SK-N-SH (cell line): ENCODE measurements at regions not wholly inside any gene's neighbourhood (a gene's known extent, or its start where the extent isn't known, plus 50 kb on each side); places are given as distances from the start of the nearest gene placed in this dataset.

ENCODE experiments used
- CTCF ChIP-seq: fragments of 200-600 bp; sonication (generic); IDR thresholded peaks from 2 replicates; pipeline ENCODE4 v1.6.1; 2017; ENCODE audit warnings: antibody characterized with exemption, mild to moderate bottlenecking, moderate library complexity
- ELF1 ChIP-seq: IDR thresholded peaks from 2 replicates; pipeline ENCODE4 v1.4.0; 2012
- EP300 ChIP-seq, 2 experiments: IDR thresholded peaks; 2 replicates each; pipeline versions ENCODE4 v1.4.0 to v1.6.1; 2012; ENCODE audit warnings: borderline replicate concordance in 1 of 2, low read depth in 1 of 2, low read length in 1 of 2
- MXI1 ChIP-seq: IDR thresholded peaks from 2 replicates; pipeline ENCODE4 v1.6.1; 2012; ENCODE audit warnings: mild to moderate bottlenecking, low read depth, low read length, improper control_type of control experiment
- RAD21 ChIP-seq: IDR thresholded peaks from 2 replicates; pipeline ENCODE4 v1.6.1; 2012; ENCODE audit warnings: mild to moderate bottlenecking, low read length
- RCOR1 ChIP-seq: fragments of 150-350 bp; IDR thresholded peaks from 2 replicates; pipeline ENCODE4 v1.6.1; 2017; ENCODE audit warnings: antibody characterized with exemption, low read length
- RFX5 ChIP-seq: IDR thresholded peaks from 2 replicates; pipeline ENCODE4 v1.6.1; 2012; ENCODE audit warnings: mild to moderate bottlenecking, improper control_type of control experiment, low read length
- TAF1 ChIP-seq: IDR thresholded peaks from 2 replicates; pipeline ENCODE4 v1.6.1; 2012; ENCODE audit warnings: low read depth, mild to moderate bottlenecking, low read length, moderate library complexity, borderline replicate concordance
- USF2 ChIP-seq: fragments of 150-350 bp; IDR thresholded peaks from 2 replicates; pipeline ENCODE4 v1.6.1; 2017; ENCODE audit warnings: antibody characterized with exemption, low read length, low read depth, borderline replicate concordance
- YY1 ChIP-seq: IDR thresholded peaks from 2 replicates; pipeline ENCODE4 v1.4.0; 2012; ENCODE audit warnings: low read depth, mild to moderate bottlenecking
- TF ChIP-seq, protein P1 (sequence below): IDR thresholded peaks from 2 replicates; pipeline ENCODE4 v1.4.0; 2012; ENCODE audit warnings: low read depth
- TF ChIP-seq, protein P2 (sequence below): IDR thresholded peaks from 2 replicates; pipeline ENCODE4 v1.4.0; 2012; ENCODE audit warnings: low read depth, borderline replicate concordance

DNA sequence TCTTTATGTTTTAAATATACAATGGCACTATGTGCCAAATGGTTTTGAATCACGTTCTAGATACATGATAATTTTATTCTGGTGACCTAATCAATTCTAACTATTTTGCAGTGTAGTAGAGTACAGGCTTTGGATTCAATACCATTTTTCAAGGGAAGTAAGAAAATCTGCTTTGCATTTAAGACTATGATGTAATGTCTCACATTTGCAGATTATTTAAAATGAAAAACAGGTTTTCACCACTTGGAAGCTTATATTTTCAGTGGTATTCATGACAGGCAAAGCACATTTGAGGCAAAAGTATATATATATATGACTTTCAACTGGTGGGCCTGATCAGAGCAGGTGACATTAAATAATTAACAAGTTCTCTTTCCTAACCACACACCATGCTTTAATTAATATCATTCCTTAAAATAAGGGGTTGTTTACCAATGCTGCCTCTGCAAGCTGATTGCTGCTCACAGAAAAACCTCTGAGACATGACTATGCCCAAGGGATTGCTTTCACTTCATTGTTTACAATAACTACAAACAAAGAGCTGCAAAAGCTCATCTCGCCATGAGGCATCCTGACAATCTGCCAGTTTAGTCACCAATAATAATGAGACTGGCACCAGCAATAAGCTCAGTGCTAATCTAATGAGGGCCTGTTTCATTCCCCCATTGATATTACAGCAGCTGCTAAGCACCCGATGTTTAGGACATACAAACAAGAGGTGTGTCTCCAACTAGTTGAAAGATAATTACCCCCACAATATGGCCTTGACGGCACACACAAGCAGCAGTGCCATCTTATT lies 1176.0 kb upstream of the GJE1 start:
- TF ChIP-seq MXI1 (no peak), RAD21 (no peak), CTCF (no peak), USF2 (no peak), EP300 (IDR thresholded peaks at IDR 0.05; ENCODE audit: borderline replicate concordance in 1 of 2, low read depth in 1 of 2, low read length in 1 of 2) (no peak), TAF1 (no peak), ELF1 (no peak), RCOR1 (no peak), YY1 (no peak), RFX5 (no peak)
- TF ChIP-seq, protein P1, sequence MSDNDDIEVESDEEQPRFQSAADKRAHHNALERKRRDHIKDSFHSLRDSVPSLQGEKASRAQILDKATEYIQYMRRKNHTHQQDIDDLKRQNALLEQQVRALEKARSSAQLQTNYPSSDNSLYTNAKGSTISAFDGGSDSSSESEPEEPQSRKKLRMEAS, result no peak
- TF ChIP-seq, protein P2, sequence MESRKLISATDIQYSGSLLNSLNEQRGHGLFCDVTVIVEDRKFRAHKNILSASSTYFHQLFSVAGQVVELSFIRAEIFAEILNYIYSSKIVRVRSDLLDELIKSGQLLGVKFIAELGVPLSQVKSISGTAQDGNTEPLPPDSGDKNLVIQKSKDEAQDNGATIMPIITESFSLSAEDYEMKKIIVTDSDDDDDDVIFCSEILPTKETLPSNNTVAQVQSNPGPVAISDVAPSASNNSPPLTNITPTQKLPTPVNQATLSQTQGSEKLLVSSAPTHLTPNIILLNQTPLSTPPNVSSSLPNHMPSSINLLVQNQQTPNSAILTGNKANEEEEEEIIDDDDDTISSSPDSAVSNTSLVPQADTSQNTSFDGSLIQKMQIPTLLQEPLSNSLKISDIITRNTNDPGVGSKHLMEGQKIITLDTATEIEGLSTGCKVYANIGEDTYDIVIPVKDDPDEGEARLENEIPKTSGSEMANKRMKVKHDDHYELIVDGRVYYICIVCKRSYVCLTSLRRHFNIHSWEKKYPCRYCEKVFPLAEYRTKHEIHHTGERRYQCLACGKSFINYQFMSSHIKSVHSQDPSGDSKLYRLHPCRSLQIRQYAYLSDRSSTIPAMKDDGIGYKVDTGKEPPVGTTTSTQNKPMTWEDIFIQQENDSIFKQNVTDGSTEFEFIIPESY, result no peak
